MM.1S (cell line): ENCODE measurements at regions not wholly inside any gene's neighbourhood (a gene's known extent, or its start where the extent isn't known, plus 50 kb on each side); places are given as distances from the start of the nearest gene placed in this dataset.

Experiments
- DNase-seq: peaks from one replicate; pipeline ENCODE4 v3.0.0-alpha.2; 2015
- H2AFZ ChIP-seq: fragments of 300-600 bp; sonication (generic); 2 replicates; pipeline ENCODE4 v1.6.0; 2016; ENCODE audit warnings: antibody characterized with exemption, low read length
- H3F3A ChIP-seq: fragments of 300-600 bp; sonication (generic); 2 replicates; pipeline ENCODE4 v1.6.1; 2016; ENCODE audit warnings: mild to moderate bottlenecking, antibody characterized with exemption, low read length, moderate library complexity, mixed read lengths; ENCODE audit not compliant: insufficient read depth
- H3K27ac ChIP-seq: fragments of 300-600 bp; sonication (generic); 2 replicates; pipeline ENCODE4 v1.5.1; 2016; ENCODE audit warnings: mild to moderate bottlenecking, low read length
- H3K27me3 ChIP-seq: fragments of 300-600 bp; sonication (generic); replicated peaks from 2 replicates; pipeline ENCODE4 v1.6.0; 2016; ENCODE audit warnings: low read length; ENCODE audit not compliant: insufficient read depth
- H3K36me3 ChIP-seq: fragments of 300-600 bp; sonication (generic); replicated peaks from 2 replicates; pipeline ENCODE4 v1.6.1; 2016; ENCODE audit warnings: mild to moderate bottlenecking, low read length, mixed read lengths; ENCODE audit not compliant: insufficient read depth
- H3K4me1 ChIP-seq: fragments of 300-600 bp; sonication (generic); 2 replicates; pipeline ENCODE4 v1.6.1; 2016; ENCODE audit warnings: low read length, mixed read lengths
- H3K4me2 ChIP-seq: fragments of 300-600 bp; sonication (generic); 2 replicates; pipeline ENCODE4 v1.6.0; 2016; ENCODE audit warnings: low read depth, low read length
- H3K4me3 ChIP-seq: fragments of 300-600 bp; sonication (generic); 2 replicates; pipeline ENCODE4 v1.5.1; 2016; ENCODE audit warnings: low read length, mixed read lengths
- H3K79me2 ChIP-seq: fragments of 300-600 bp; sonication (generic); 2 replicates; pipeline ENCODE4 v1.6.1; 2016; ENCODE audit warnings: mixed run types, low read length, mixed read lengths
- H3K9ac ChIP-seq: fragments of 300-600 bp; sonication (generic); 2 replicates; pipeline ENCODE4 v1.6.1; 2016; ENCODE audit warnings: low read length, mixed read lengths
- H3K9me2 ChIP-seq: fragments of 300-600 bp; sonication (generic); replicated peaks from 2 replicates; pipeline ENCODE4 v1.6.1; 2016; ENCODE audit warnings: mild to moderate bottlenecking, low read length, mixed read lengths; ENCODE audit not compliant: insufficient read depth
- H3K9me3 ChIP-seq: fragments of 300-600 bp; sonication (generic); replicated peaks from 2 replicates; pipeline ENCODE4 v1.6.1; 2016; ENCODE audit warnings: mild to moderate bottlenecking, low read length, mixed read lengths; ENCODE audit not compliant: insufficient read depth
- H4K20me1 ChIP-seq: fragments of 300-600 bp; sonication (generic); 2 replicates; pipeline ENCODE4 v1.6.1; 2016; ENCODE audit warnings: mild to moderate bottlenecking, low read length, moderate library complexity, mixed read lengths; ENCODE audit not compliant: insufficient read depth
- EZH2 ChIP-seq: fragments of 300-600 bp; sonication (generic); optimal IDR thresholded peaks from 2 replicates; pipeline ENCODE3; 2017; ENCODE audit warnings: low read depth, mild to moderate bottlenecking, antibody characterized with exemption, low read length, mixed read lengths
- EZH2phosphoT487 ChIP-seq: fragments of 300-600 bp; sonication (generic); IDR thresholded peaks from 2 replicates; pipeline ENCODE4 v1.6.1; 2018; ENCODE audit warnings: antibody characterized with exemption, low read length
- TF ChIP-seq, protein P1 (sequence below): fragments of 300-600 bp; sonication (generic); IDR thresholded peaks from 2 replicates; pipeline ENCODE4 v1.5.1; 2016; ENCODE audit warnings: antibody characterized with exemption, low read length, mixed read lengths

DNA sequence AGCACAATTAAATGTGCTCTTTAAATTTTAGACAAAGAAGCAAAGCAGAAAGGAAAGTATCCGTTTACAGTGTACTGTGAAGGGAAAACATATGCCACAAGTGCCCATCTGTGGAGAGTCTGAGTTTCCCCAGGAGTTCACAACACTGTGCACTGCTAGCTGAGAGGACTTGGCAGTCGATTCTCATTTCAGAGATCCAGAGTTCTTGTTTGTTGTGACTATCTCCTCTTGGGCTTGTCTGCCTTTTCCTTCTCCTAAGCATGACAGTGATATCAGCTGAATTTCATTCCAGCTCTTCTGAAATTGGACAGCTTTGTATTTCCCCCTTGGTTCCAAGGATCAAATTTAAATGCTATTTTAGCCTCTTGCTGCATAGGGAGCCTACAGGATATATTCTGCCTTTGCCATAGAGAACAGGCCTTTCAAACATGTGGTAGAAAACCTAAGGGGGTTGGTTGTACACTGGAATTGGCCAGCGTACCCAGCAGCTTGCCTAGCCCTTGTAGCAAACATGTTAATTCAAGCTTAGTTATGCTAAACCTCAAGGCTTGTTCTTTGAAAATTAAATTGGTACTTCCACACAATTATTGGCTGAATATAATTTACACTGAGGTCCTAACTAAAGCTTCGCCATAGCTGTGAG is 259.2 kb upstream of the NOVA1 start:
- Histone ChIP-seq H3K27me3 (no peaks in the 10 kb centered on the region), H2AFZ (no peak overlapping the region), H3K9me3 (no peaks in the 10 kb centered on the region), H3K27ac (no peak overlapping the region), H3K9me2 (no peaks in the 10 kb centered on the region), H3K4me2 (no peak overlapping the region), H3K4me3 (no peak overlapping the region), H3K9ac (no peak overlapping the region), H3K79me2 (no peaks in the 10 kb centered on the region), H3K4me1 (no peaks in the 10 kb centered on the region), H4K20me1 (no peaks in the 10 kb centered on the region), H3K36me3 (no peaks in the 10 kb centered on the region), H3F3A (no peaks in the 10 kb centered on the region)
- no peak for DNase-seq
- TF ChIP-seq, protein P1, sequence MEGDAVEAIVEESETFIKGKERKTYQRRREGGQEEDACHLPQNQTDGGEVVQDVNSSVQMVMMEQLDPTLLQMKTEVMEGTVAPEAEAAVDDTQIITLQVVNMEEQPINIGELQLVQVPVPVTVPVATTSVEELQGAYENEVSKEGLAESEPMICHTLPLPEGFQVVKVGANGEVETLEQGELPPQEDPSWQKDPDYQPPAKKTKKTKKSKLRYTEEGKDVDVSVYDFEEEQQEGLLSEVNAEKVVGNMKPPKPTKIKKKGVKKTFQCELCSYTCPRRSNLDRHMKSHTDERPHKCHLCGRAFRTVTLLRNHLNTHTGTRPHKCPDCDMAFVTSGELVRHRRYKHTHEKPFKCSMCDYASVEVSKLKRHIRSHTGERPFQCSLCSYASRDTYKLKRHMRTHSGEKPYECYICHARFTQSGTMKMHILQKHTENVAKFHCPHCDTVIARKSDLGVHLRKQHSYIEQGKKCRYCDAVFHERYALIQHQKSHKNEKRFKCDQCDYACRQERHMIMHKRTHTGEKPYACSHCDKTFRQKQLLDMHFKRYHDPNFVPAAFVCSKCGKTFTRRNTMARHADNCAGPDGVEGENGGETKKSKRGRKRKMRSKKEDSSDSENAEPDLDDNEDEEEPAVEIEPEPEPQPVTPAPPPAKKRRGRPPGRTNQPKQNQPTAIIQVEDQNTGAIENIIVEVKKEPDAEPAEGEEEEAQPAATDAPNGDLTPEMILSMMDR, result no peak
- TF ChIP-seq EZH2phosphoT487 (no peak), EZH2 (no peak)

DNA sequence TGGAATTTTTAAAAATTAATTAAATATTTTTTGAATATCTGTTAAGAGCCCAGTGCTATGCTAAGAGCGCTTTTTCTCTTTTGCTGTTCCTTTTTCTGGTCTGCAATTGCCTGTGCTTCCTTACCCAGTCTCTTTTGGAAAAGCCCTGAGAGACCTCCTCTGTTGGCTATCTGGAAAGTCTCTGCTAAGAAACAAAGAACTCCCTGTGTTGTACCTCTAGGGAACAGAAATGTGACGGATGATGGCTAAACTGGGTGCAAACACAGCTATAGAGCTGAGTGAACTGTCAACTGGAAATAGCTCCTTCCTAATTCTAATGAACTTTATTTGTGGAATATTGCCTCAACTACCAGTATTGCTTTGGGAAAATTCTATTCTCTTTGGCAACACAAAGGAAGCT is 261.6 kb upstream of the NOVA1 start:
- Histone ChIP-seq H3F3A (no peaks in the 10 kb centered on the region), H4K20me1 (no peaks in the 10 kb centered on the region), H3K9me2 (no peaks in the 10 kb centered on the region), H3K4me1 (no peaks in the 10 kb centered on the region), H2AFZ (no peak overlapping the region), H3K4me2 (no peak overlapping the region), H3K9me3 (no peaks in the 10 kb centered on the region), H3K27me3 (no peaks in the 10 kb centered on the region), H3K9ac (no peak overlapping the region), H3K27ac (no peak overlapping the region), H3K4me3 (no peak overlapping the region), H3K36me3 (no peaks in the 10 kb centered on the region), H3K79me2 (no peaks in the 10 kb centered on the region)
- no peak for DNase-seq
- TF ChIP-seq EZH2 (no peak), EZH2phosphoT487 (no peak)
- TF ChIP-seq, protein P1, result no peak

DNA sequence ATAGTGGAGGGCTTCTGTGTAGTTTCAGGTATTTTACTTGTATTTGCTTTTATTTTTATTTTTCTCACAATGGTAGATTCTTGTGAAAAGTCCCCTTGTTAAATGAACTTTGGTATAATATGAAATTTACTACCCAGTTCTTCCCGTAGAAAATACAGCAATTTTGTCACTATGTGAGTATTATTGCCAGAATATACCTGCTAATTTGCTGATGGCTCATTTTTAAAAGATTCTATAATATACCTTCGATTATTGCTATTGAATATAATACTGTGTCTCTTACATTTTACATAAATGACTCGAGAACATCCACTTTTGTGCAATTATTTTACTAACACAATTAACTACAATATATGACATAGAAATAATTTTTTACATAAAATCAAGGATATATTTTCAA is 262.3 kb upstream of the NOVA1 start:
- no peak for TF ChIP-seq EZH2
- TF ChIP-seq, protein P1, result no peak
- TF ChIP-seq EZH2phosphoT487, result no peak
- no peaks in the 10 kb centered on the region for H3F3A ChIP-seq
- no peak overlapping the region for H3K9ac ChIP-seq
- no peaks in the 10 kb centered on the region for H3K9me3 ChIP-seq
- H3K4me1 ChIP-seq, result no peaks in the 10 kb centered on the region
- no peak overlapping the region for H2AFZ ChIP-seq
- no peaks in the 10 kb centered on the region for H4K20me1 ChIP-seq
- H3K36me3 ChIP-seq, result no peaks in the 10 kb centered on the region
- H3K27me3 ChIP-seq, result no peaks in the 10 kb centered on the region
- H3K4me2 ChIP-seq, result no peak overlapping the region
- H3K9me2 ChIP-seq, result no peaks in the 10 kb centered on the region
- no peak overlapping the region for H3K4me3 ChIP-seq
- H3K79me2 ChIP-seq, result no peaks in the 10 kb centered on the region
- H3K27ac ChIP-seq, result no peak overlapping the region
- DNase-seq, result no peak
